ENCODE measurements at regions not wholly inside any gene's neighbourhood (a gene's known extent, or its start where the extent isn't known, plus 50 kb on each side); places are given as distances from the start of the nearest gene placed in this dataset.

DNA sequence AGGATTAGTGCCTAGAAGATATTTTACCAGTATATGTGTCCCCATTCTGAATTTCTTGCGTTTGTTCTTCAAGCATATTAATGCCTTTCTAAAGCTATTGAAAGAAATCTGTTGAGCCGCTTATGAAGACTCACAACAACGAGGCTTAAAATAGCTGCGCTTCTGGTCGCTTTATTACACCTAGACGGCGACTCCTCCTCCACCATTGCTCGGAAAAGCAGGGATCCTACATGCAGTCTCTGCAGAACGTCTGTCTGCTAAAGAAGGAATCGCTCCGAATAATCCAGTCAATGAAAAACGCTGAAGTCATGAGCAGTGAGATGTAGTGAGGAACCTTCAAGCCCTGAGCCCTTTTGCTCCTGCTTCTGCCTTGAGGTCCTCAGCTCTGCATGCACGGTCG is 94.8 kb upstream of the ZNF516 start (continued):
- TF ChIP-seq RNF2 (IDR thresholded peaks at IDR 0.05; ENCODE audit: borderline replicate concordance, low read depth, low read length, missing control alignments, poor library complexity, severe bottlenecking) = no peak
- TF ChIP-seq KDM5A (IDR thresholded peaks at IDR 0.05; ENCODE audit: low read length) = no peak
- no peak for TF ChIP-seq SIN3A (conservative IDR thresholded peaks at IDR 0.05 in 1 of 2, IDR thresholded peaks at IDR 0.05 in 1 of 2; ENCODE audit: low read depth in 1 of 2, low read length in 2 of 2)
- TF ChIP-seq NANOG (IDR thresholded peaks at IDR 0.05; ENCODE audit: insufficient read depth, low read depth, low read length, poor library complexity, severe bottlenecking) = no peak
- TF ChIP-seq, protein P1, sequence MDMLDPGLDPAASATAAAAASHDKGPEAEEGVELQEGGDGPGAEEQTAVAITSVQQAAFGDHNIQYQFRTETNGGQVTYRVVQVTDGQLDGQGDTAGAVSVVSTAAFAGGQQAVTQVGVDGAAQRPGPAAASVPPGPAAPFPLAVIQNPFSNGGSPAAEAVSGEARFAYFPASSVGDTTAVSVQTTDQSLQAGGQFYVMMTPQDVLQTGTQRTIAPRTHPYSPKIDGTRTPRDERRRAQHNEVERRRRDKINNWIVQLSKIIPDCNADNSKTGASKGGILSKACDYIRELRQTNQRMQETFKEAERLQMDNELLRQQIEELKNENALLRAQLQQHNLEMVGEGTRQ (IDR thresholded peaks at IDR 0.05; ENCODE audit: low read length) = no peak
- TF ChIP-seq SP2 (IDR thresholded peaks at IDR 0.05; ENCODE audit: low read length) = no peak

All from H1 (cell line).